22Rv1 (cell line): ENCODE measurements at regions not wholly inside any gene's neighbourhood (a gene's known extent, or its start where the extent isn't known, plus 50 kb on each side); places are given as distances from the start of the nearest gene placed in this dataset.

Experiments used
- H3K27ac ChIP-seq: fragments of 450-650 bp; 2 replicates; pipeline ENCODE4 v1.5.1; 2017
- CTCF ChIP-seq: fragments of 450-650 bp; IDR thresholded peaks from 2 replicates; pipeline ENCODE4 v1.5.1; 2017; ENCODE audit warnings: mild to moderate bottlenecking
- ZFX ChIP-seq: fragments of 450-650 bp; IDR thresholded peaks from 2 replicates; pipeline ENCODE4 v1.6.1; 2017; ENCODE audit warnings: antibody characterized with exemption, borderline replicate concordance

- TF ChIP-seq ZFX, result no peak
- no peak for TF ChIP-seq CTCF
Observed at GRCh38 chr6:19979059-19979458, 141.9 kb downstream of the ID4 start.

DNA sequence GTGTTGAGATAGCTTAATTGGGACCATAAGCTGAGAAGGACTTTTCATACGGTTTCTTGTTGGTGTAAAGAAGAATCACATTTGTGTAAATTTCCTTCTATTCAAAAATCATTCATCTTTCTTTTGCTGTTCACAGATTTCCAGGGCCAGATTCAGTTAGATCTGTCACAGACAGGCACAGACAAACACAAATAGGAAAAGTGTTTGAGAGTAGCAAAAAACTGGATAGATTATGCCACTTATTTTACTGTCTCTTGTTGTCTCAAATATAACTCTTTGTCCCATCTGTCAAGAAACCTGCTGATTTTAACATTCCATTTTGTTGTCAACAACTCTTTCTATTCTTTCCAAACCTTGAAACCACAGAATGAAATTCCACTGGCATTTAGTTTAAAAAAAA is 142.8 kb downstream of the ID4 start:
- TF ChIP-seq CTCF, result no peak
- no peak for TF ChIP-seq ZFX
- no peak overlapping the region for H3K27ac ChIP-seq

More at GRCh38 chr6:19979059-19979458, 141.9 kb downstream of the ID4 start:
- no peak overlapping the region for H3K27ac ChIP-seq

DNA sequence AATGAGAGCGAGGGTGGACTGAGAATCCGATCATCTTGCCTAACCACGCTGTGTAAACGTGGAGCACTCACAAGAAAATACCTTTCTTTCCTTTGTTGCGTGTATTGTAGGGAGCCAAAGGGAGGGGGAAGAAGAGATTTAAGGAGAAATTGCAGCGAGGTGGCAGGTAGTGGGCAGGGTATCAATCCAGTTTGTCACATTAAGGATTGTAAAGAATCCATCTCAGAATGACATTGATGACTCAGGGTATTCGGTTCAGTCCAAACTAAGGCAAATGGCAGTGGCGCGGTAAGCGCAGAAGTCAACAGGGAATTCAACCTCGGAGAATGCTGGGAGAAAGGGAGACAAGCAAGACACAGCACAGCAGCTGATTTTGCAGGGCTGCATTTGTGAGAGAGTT is 146.2 kb downstream of the ID4 start:
- no peak overlapping the region for H3K27ac ChIP-seq
- no peak for TF ChIP-seq ZFX
- TF ChIP-seq CTCF, result no peak

GRCh38 chr6:19986691-19987438 is 149.7 kb downstream of the ID4 start:
- no peak overlapping the region for H3K27ac ChIP-seq
- TF ChIP-seq ZFX, result no peak

GRCh38 chr6:19988555-19988954 is 151.4 kb downstream of the ID4 start:
- TF ChIP-seq CTCF (no peak), ZFX (no peak)

DNA sequence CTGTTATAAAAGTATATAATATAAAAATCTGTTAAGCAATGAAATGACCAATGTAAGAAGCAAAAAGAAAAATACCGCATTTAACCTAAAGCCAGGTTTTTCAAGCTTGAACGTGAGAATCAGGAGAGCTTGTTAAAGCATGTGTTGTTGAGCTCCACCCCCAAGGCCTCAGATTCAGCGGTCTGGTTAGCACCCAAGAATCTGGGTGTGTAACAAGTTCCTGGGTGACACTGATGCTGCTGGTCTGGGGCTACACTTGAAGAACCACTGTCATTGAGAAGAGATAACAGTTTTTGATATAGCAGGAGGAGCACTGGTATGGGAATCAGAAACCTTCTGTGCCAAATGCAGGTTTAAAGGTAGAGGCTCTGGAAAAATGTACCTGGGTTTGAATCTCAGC is 154.0 kb downstream of the ID4 start:
- TF ChIP-seq CTCF, result no peak
- TF ChIP-seq ZFX, result no peak
- H3K27ac ChIP-seq, result no peak overlapping the region

More at GRCh38 chr6:19988555-19988954, 151.4 kb downstream of the ID4 start:
- no peak overlapping the region for H3K27ac ChIP-seq

GRCh38 chr6:19994909-19995308 is 157.7 kb downstream of the ID4 start:
- no peak overlapping the region for H3K27ac ChIP-seq
- TF ChIP-seq CTCF (no peak), ZFX (no peak)
